H1 (cell line): ENCODE measurements at regions not wholly inside any gene's neighbourhood (a gene's known extent, or its start where the extent isn't known, plus 50 kb on each side); places are given as distances from the start of the nearest gene placed in this dataset.

Source experiments
- CTCF ChIA-PET: fragments of 300-600 bp; sonication (Branson Sonifier 250); formaldehyde crosslinking; loops from one replicate; lab custom pipeline; 2021; ENCODE audit not compliant: partially characterized antibody; lab: Charles Lee
- POLR2A ChIA-PET: fragments of 300-600 bp; sonication (Branson Sonifier 250); formaldehyde crosslinking; loops from one replicate; lab custom pipeline; 2021; ENCODE audit warnings: inconsistent platforms; ENCODE audit not compliant: partially characterized antibody; lab: Charles Lee
- DNase-seq, 2 experiments: peaks; one replicate each; pipeline versions ENCODE4 v3.0.0 to v3.0.0-alpha.2; 2010 to 2022; ENCODE audit warnings: low spot score in 2 of 2, low read depth in 1 of 2, mixed read lengths in 1 of 2
- FAIRE-seq: peaks from 2 replicates; lab custom pipeline; 2011; peaks lifted over from hg19 to GRCh38; lab: Jason Lieb, UNC
- H2AFZ ChIP-seq: 2 replicates; pipeline ENCODE4 v1.8.1; 2012; ENCODE audit warnings: low read length, inconsistent platforms
- H2AK5ac ChIP-seq: 2 replicates; pipeline ENCODE4 v1.6.1; 2013; ENCODE audit warnings: low read depth, low read length
- H2BK120ac ChIP-seq: replicated peaks from 2 replicates; pipeline ENCODE3; 2013; ENCODE audit warnings: low read depth, low read length, inconsistent platforms
- H2BK12ac ChIP-seq: 2 replicates; pipeline ENCODE4 v1.6.1; 2013; ENCODE audit warnings: low read depth, low read length
- H2BK15ac ChIP-seq: 2 replicates; pipeline ENCODE4 v1.6.1; 2013; ENCODE audit warnings: low read length
- H2BK20ac ChIP-seq: 2 replicates; pipeline ENCODE4 v1.6.1; 2013; ENCODE audit warnings: low read length
- H2BK5ac ChIP-seq: 2 replicates; pipeline ENCODE4 v1.6.1; 2013; ENCODE audit warnings: low read depth, low read length
- H3K14ac ChIP-seq: 2 replicates; pipeline ENCODE4 v1.6.1; 2013; ENCODE audit warnings: inconsistent platforms; ENCODE audit not compliant: insufficient read length
- H3K18ac ChIP-seq: 2 replicates; pipeline ENCODE4 v1.6.1; 2013; ENCODE audit warnings: low read length; ENCODE audit errors: extremely low read depth
- H3K23ac ChIP-seq: 2 replicates; pipeline ENCODE4 v1.6.1; 2013; ENCODE audit warnings: inconsistent platforms; ENCODE audit not compliant: insufficient read length
- H3K23me2 ChIP-seq: 2 replicates; pipeline ENCODE4 v1.6.1; 2013; ENCODE audit warnings: low read depth, low read length
- H3K27ac ChIP-seq: 2 replicates; pipeline ENCODE4 v1.6.1; 2011; ENCODE audit warnings: low read depth, low read length, inconsistent platforms
- H3K27me3 ChIP-seq, 4 experiments: replicated peaks in 1 of 4; 1 replicate in 1 of 4; 2 replicates in 3 of 4; pipeline versions ENCODE4 v1.6.1 to v1.8.1; 2011 to 2013; ENCODE audit warnings: low read length in 3 of 4, mild to moderate bottlenecking in 3 of 4, inconsistent platforms in 2 of 4, mixed read lengths in 2 of 4, moderate library complexity in 1 of 4; ENCODE audit not compliant: control insufficient read depth in 3 of 4, insufficient read depth in 3 of 4; ENCODE audit errors: extremely low read depth in 1 of 4
- H3K36me3 ChIP-seq, 4 experiments: 2 replicates each; pipeline versions ENCODE4 v1.6.1 to v1.8.1; 2011 to 2013; ENCODE audit warnings: mild to moderate bottlenecking in 4 of 4, low read length in 3 of 4, moderate library complexity in 2 of 4, control low read depth in 1 of 4, inconsistent platforms in 1 of 4; ENCODE audit not compliant: insufficient read depth in 4 of 4, control insufficient read depth in 2 of 4
- H3K4ac ChIP-seq: replicated peaks from 2 replicates; pipeline ENCODE3; 2013; ENCODE audit warnings: low read length, low read depth, mixed read lengths, inconsistent platforms; ENCODE audit not compliant: insufficient read length
- H3K4me1 ChIP-seq, 4 experiments: replicated peaks in 1 of 4; 1 replicate in 1 of 4; 2 replicates in 3 of 4; pipeline versions ENCODE4 v1.6.1 to v1.8.1; 2011 to 2013; ENCODE audit warnings: low read length in 3 of 4, inconsistent platforms in 2 of 4, mixed read lengths in 1 of 4; ENCODE audit not compliant: insufficient read depth in 4 of 4, control insufficient read depth in 3 of 4
- H3K4me2 ChIP-seq, 2 experiments: 2 replicates each; pipeline versions ENCODE4 v1.6.1 to v1.8.1; 2011 to 2013; ENCODE audit warnings: low read depth in 2 of 2, low read length in 2 of 2, control low read depth in 1 of 2, inconsistent platforms in 1 of 2, mild to moderate bottlenecking in 1 of 2; ENCODE audit not compliant: insufficient read depth in 1 of 2
- H3K4me3 ChIP-seq, 4 experiments: fragments of 200-600, 300-600 bp in 1 of 4; sonication (generic), shearing (Covaris generic), sonication (Bioruptor Twin) in 1 of 4; 2 replicates each; pipeline versions ENCODE4 v1.5.1 to v1.8.1; 2011 to 2016; ENCODE audit warnings: low read length in 4 of 4, low read depth in 3 of 4, control low read depth in 2 of 4, inconsistent platforms in 2 of 4, mild to moderate bottlenecking in 2 of 4, mixed read lengths in 1 of 4, moderate library complexity in 1 of 4; ENCODE audit not compliant: insufficient read depth in 2 of 4; ENCODE audit errors: extremely low read depth in 1 of 4
- H3K56ac ChIP-seq: replicated peaks from 2 replicates; pipeline ENCODE3; 2013; ENCODE audit warnings: low read depth, mild to moderate bottlenecking, mixed read lengths, low read length, inconsistent platforms; ENCODE audit not compliant: insufficient read length
- H3K79me1 ChIP-seq: 2 replicates; pipeline ENCODE4 v1.6.1; 2013; ENCODE audit warnings: low read depth, low read length, control low read depth
- H3K79me2 ChIP-seq, 2 experiments: 2 replicates each; pipeline versions ENCODE4 v1.6.1 to v1.8.1; 2012 to 2013; ENCODE audit warnings: low read length in 2 of 2, mild to moderate bottlenecking in 2 of 2, inconsistent platforms in 1 of 2; ENCODE audit not compliant: insufficient read depth in 2 of 2, control insufficient read depth in 1 of 2
- H3K9ac ChIP-seq, 4 experiments: replicated peaks in 1 of 4; 1 replicate in 1 of 4; 2 replicates in 3 of 4; pipeline versions ENCODE4 v1.6.1 to v1.8.1; 2011 to 2013; ENCODE audit warnings: low read depth in 3 of 4, low read length in 3 of 4, control low read depth in 2 of 4, mild to moderate bottlenecking in 2 of 4, moderate library complexity in 2 of 4, inconsistent platforms in 1 of 4; ENCODE audit errors: extremely low read depth in 1 of 4
- H3K9me3 ChIP-seq, 2 experiments: 2 replicates each; pipeline versions ENCODE4 v1.6.1 to v1.8.1; 2012 to 2013; ENCODE audit warnings: mild to moderate bottlenecking in 2 of 2, moderate library complexity in 2 of 2, control low read depth in 1 of 2, inconsistent platforms in 1 of 2, low read depth in 1 of 2, low read length in 1 of 2, mixed read lengths in 1 of 2; ENCODE audit not compliant: insufficient read depth in 2 of 2
- H4K20me1 ChIP-seq, 2 experiments: replicated peaks in 1 of 2; 2 replicates each; pipeline versions ENCODE3 to v1.8.1; 2011 to 2013; ENCODE audit warnings: inconsistent platforms in 2 of 2, low read length in 2 of 2, mild to moderate bottlenecking in 1 of 2; ENCODE audit not compliant: insufficient read depth in 2 of 2, control insufficient read depth in 1 of 2
- H4K5ac ChIP-seq: 2 replicates; pipeline ENCODE4 v1.6.1; 2013; ENCODE audit warnings: low read length, low read depth, mixed read lengths, inconsistent platforms; ENCODE audit not compliant: insufficient read length
- H4K8ac ChIP-seq: 2 replicates; pipeline ENCODE4 v1.8.0; 2013; ENCODE audit warnings: mild to moderate bottlenecking, moderate library complexity, low read length, inconsistent platforms; ENCODE audit not compliant: insufficient read depth; ENCODE audit errors: extremely low read depth
- H4K91ac ChIP-seq: replicated peaks from 2 replicates; pipeline ENCODE3; 2013; ENCODE audit warnings: low read length, mixed read lengths, inconsistent platforms; ENCODE audit not compliant: insufficient read length
- RNF2 ChIP-seq: fragments of 200-900, 300-1000 bp; sonication (generic); IDR thresholded peaks from 2 replicates; pipeline ENCODE4 v1.7.1; 2016; ENCODE audit warnings: borderline replicate concordance, low read depth, mild to moderate bottlenecking, antibody characterized with exemption, low read length; ENCODE audit not compliant: poor library complexity, severe bottlenecking; ENCODE audit errors: missing control alignments

GRCh38 chr1:105874621-105875020, 1181.9 kb upstream of the PRMT6 start:
- H2BK120ac ChIP-seq: no peak overlapping the region
- H2BK20ac ChIP-seq: no peak overlapping the region
- no peaks in the 10 kb centered on the region for H3K79me1 ChIP-seq
- no peak overlapping the region for H3K9ac ChIP-seq
- FAIRE-seq (no peak), DNase-seq (no peak)
- H2AK5ac ChIP-seq: no peak overlapping the region
- no peaks in the 10 kb centered on the region for H3K4me1 ChIP-seq
- no peak overlapping the region for H4K8ac ChIP-seq
- no peaks in the 10 kb centered on the region; a peak in 1 of 4 replicates for H3K9me3 ChIP-seq
- no peak overlapping the region for H3K56ac ChIP-seq
- H2BK5ac ChIP-seq: no peak overlapping the region
- H3K23me2 ChIP-seq: no peaks in the 10 kb centered on the region
- H3K79me2 ChIP-seq: no peaks in the 10 kb centered on the region
- no peak overlapping the region for H4K5ac ChIP-seq
- H2BK15ac ChIP-seq: no peak overlapping the region
- H3K36me3 ChIP-seq: no peaks in the 10 kb centered on the region
- no peak overlapping the region for H4K91ac ChIP-seq
- no peak overlapping the region for H3K4me2 ChIP-seq
- H3K23ac ChIP-seq: no peak overlapping the region
- H2AFZ ChIP-seq: no peak overlapping the region
- H3K27me3 ChIP-seq: no peaks in the 10 kb centered on the region
- no peak overlapping the region for H2BK12ac ChIP-seq
- no peak overlapping the region for H3K27ac ChIP-seq
- H3K18ac ChIP-seq: no peak overlapping the region
- no peak overlapping the region for H3K14ac ChIP-seq
- H4K20me1 ChIP-seq: no peaks in the 10 kb centered on the region
- no peak overlapping the region for H3K4me3 ChIP-seq
- H3K4ac ChIP-seq: no peak overlapping the region
- POLR2A ChIA-PET: no interaction called here
- CTCF ChIA-PET: no interaction called here
- no peak for TF ChIP-seq RNF2
